NCI-H345 (cell line): ENCODE measurements at regions not wholly inside any gene's neighbourhood (a gene's known extent, or its start where the extent isn't known, plus 50 kb on each side); places are given as distances from the start of the nearest gene placed in this dataset.
"Not testable (repeated sequence)": the region's sequence is repeated elsewhere in the genome, so short reads cannot be mapped to it uniquely, and the experiment has no call there.

Experiments used
- DNase-seq: peaks from one replicate; lab custom pipeline; 2025; lab: John Stamatoyannopoulos, UW

DNA sequence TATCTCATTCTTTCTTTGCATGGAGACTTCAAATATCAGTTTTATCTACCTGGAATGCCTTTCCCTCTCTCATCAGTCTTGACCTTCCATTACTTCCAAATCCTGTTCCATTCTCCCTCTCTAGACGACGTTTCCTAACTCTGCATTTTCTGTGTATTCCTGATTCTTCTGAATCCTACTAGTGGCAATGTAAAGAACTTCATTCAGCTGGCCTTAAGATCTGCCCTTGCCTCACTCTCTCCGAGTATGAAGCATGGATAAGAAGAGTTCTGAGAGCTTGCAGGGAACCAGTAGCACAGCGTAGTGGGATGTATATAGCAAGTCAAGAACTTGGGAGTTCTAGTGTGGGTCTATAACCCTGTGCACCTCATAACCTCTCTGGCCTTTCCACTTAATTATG is 68.5 kb upstream of the HOXC13 start:
- DNase-seq: no peak

- DNase-seq: no peak
Observed at GRCh38 chr12:53871367-53871766, 67.3 kb upstream of the HOXC13 start.

- DNase-seq: no peak
Observed at GRCh38 chr12:53872367-53872766, 66.3 kb upstream of the HOXC13 start.

DNA sequence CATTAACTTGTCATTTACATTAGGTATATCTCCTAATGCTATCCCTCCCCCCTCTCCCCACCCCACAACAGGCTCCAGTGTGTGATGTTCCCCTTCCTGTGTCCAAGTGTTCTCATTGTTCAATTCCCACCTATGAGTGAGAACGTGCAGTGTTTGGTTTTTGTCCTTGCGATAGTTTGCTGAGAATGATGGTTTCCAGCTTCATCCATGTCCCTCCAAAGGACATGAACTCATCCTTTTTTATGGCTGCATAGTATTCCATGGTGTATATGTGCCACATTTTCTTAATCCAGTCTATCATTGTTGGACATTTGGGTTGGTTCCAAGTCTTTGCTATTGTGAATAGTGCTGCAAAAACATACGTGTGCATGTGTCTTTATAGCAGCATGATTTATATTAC is 60.7 kb upstream of the HOXC13 start:
- not testable (repeated sequence) for DNase-seq

GRCh38 chr12:53887006-53887405 is 51.6 kb upstream of the HOXC13 start:
- no peak for DNase-seq

DNA sequence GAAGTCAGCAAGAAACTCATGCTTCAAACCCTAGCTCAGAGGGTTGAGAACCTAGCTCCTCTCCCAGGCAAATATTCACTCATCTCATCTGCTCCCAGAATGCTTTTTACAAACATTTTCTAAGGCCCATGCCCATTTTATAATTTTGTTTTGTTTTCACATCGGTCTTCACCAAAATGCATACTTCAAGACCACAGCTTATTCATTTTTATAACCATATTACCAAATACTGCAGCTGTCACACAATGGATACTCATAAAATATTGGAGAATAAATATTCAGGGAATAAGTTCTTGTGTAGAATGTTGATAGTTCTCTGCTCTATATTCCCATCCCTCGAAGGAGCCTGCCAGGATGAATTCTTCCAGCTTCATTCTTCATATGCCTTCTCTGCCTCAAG is 50.8 kb upstream of the HOXC13 start:
- no peak for DNase-seq
